ENCODE measurements at regions not wholly inside any gene's neighbourhood (a gene's known extent, or its start where the extent isn't known, plus 50 kb on each side); places are given as distances from the start of the nearest gene placed in this dataset.

- no peaks in the 10 kb centered on the region for H3K36me3 Mint-ChIP-seq (ENCODE audit: low read depth)
Measured at GRCh38 chr3:23663246-23663645, 142.5 kb upstream of the UBE2E1 start.

GRCh38 chr3:23663661-23664186, 142.0 kb upstream of the UBE2E1 start:
- DNase-seq, result no peak
- Histone ChIP-seq H3K4me3 (ENCODE audit: low read length) (no peak overlapping the region), H3K4me1 (ENCODE audit: control insufficient read depth, insufficient read depth, low read length) (no peaks in the 10 kb centered on the region), H3K9ac (ENCODE audit: extremely low read depth, low read length, poor library complexity, severe bottlenecking) (no peak overlapping the region), H3K9me3 (ENCODE audit: control insufficient read depth, low read length) (no peaks in the 10 kb centered on the region), H3K27ac (ENCODE audit: low read depth, low read length) (no peak overlapping the region), H3K27me3 (ENCODE audit: control insufficient read depth, insufficient read depth, low read length, poor library complexity, severe bottlenecking) (no peaks in the 10 kb centered on the region), H3K36me3 (ENCODE audit: control insufficient read depth, insufficient read depth, low read length) (no peaks in the 10 kb centered on the region)
- Mint-ChIP-seq H3K9me3 (no peaks in the 10 kb centered on the region), H3K27me3 (ENCODE audit: insufficient read depth) (peaks cover 1% of the 10 kb centered on the region), H3K4me3 (no peak overlapping the region), H3K36me3 (ENCODE audit: low read depth) (no peaks in the 10 kb centered on the region), H3K4me1 (no peaks in the 10 kb centered on the region), H3K27ac (no peak overlapping the region)
- WGBS, 2 experiments (ENCODE audit: insufficient coverage in 1 of 2, insufficient read length in 1 of 2), result 92 to 96% methylated on average over 5 of the region's 5 CpGs
- no peak for TF ChIP-seq CTCF (conservative IDR thresholded peaks at IDR 0.05)

More at GRCh38 chr3:23663246-23663645, 142.5 kb upstream of the UBE2E1 start:
- 83 to 92% methylated on average over 1 to 3 of the region's 3 CpGs for WGBS, 2 experiments (ENCODE audit: insufficient coverage in 1 of 2, insufficient read length in 1 of 2)
- Mint-ChIP-seq H3K27ac (no peak overlapping the region), H3K27me3 (ENCODE audit: insufficient read depth) (peaks cover 1% of the 10 kb centered on the region), H3K4me1 (no peaks in the 10 kb centered on the region), H3K9me3 (no peaks in the 10 kb centered on the region), H3K4me3 (no peak overlapping the region)
- Histone ChIP-seq H3K9me3 (ENCODE audit: control insufficient read depth, low read length) (no peaks in the 10 kb centered on the region), H3K9ac (ENCODE audit: extremely low read depth, low read length, poor library complexity, severe bottlenecking) (no peak overlapping the region), H3K27ac (ENCODE audit: low read depth, low read length) (no peak overlapping the region), H3K27me3 (ENCODE audit: control insufficient read depth, insufficient read depth, low read length, poor library complexity, severe bottlenecking) (no peaks in the 10 kb centered on the region), H3K4me3 (ENCODE audit: low read length) (no peak overlapping the region), H3K4me1 (ENCODE audit: control insufficient read depth, insufficient read depth, low read length) (no peaks in the 10 kb centered on the region), H3K36me3 (ENCODE audit: control insufficient read depth, insufficient read depth, low read length) (no peaks in the 10 kb centered on the region)
- no peak for TF ChIP-seq CTCF (conservative IDR thresholded peaks at IDR 0.05)
- no peak for DNase-seq

- no peak overlapping the region for H3K27ac ChIP-seq (ENCODE audit: low read depth, low read length)
- H3K9ac ChIP-seq (ENCODE audit: extremely low read depth, low read length, poor library complexity, severe bottlenecking), result no peak overlapping the region
- peaks cover 1% of the 10 kb centered on the region for H3K27me3 Mint-ChIP-seq (ENCODE audit: insufficient read depth)
- TF ChIP-seq CTCF (conservative IDR thresholded peaks at IDR 0.05), result no peak
- no peaks in the 10 kb centered on the region for H3K4me1 ChIP-seq (ENCODE audit: control insufficient read depth, insufficient read depth, low read length)
- H3K9me3 Mint-ChIP-seq, result no peaks in the 10 kb centered on the region
- H3K4me3 Mint-ChIP-seq, result no peak overlapping the region
- no peaks in the 10 kb centered on the region for H3K4me1 Mint-ChIP-seq
- no peak for DNase-seq
- no peaks in the 10 kb centered on the region for H3K36me3 Mint-ChIP-seq (ENCODE audit: low read depth)
- no peak overlapping the region for H3K27ac Mint-ChIP-seq
- no peaks in the 10 kb centered on the region for H3K27me3 ChIP-seq (ENCODE audit: control insufficient read depth, insufficient read depth, low read length, poor library complexity, severe bottlenecking)
- H3K36me3 ChIP-seq (ENCODE audit: control insufficient read depth, insufficient read depth, low read length), result no peaks in the 10 kb centered on the region
- H3K9me3 ChIP-seq (ENCODE audit: control insufficient read depth, low read length), result no peaks in the 10 kb centered on the region
- no peak overlapping the region for H3K4me3 ChIP-seq (ENCODE audit: low read length)
- WGBS, 2 experiments (ENCODE audit: insufficient coverage in 1 of 2, insufficient read length in 1 of 2), result 100% methylated on average over 1 of the region's 1 CpG; no CpG with 5 or more reads in 1 of the 2 experiments
Measured at GRCh38 chr3:23664459-23664858, 141.3 kb upstream of the UBE2E1 start.
